Activated CD8-positive, alpha-beta T cell treated with anti-CD3 and anti-CD28 coated beads, Interleukin-2, amount 10 ng/mL, durations not matched to agents 7 days and 5 days (primary cell): ENCODE measurements at regions not wholly inside any gene's neighbourhood (a gene's known extent, or its start where the extent isn't known, plus 50 kb on each side); places are given as distances from the start of the nearest gene placed in this dataset.
"Not testable (repeated sequence)": the region's sequence is repeated elsewhere in the genome, so short reads cannot be mapped to it uniquely, and the experiment has no call there.

Experiments
- ATAC-seq: fragments of 150-1000 bp; cut with Tn5 transposase; one replicate; pipeline ENCODE4 v1.10.0; 2021; ENCODE audit warnings: moderate library complexity
- CTCF ChIA-PET: fragments of 350-600 bp; sonication (Branson Sonifier 250); formaldehyde crosslinking; loops from one replicate; lab custom pipeline; 2021; ENCODE audit warnings: antibody characterized with exemption; lab: Charles Lee
- POLR2A ChIA-PET: fragments of 350-600 bp; sonication (Branson Sonifier 250); formaldehyde crosslinking; loops from one replicate; lab custom pipeline; 2021; ENCODE audit warnings: antibody characterized with exemption; lab: Charles Lee
- DNase-seq: peaks from one replicate; pipeline ENCODE4 v3.0.0-alpha.2; 2020
- H3K27ac Mint-ChIP-seq: one replicate; pipeline ENCODE4 v1.8.0; 2021; ENCODE audit warnings: mild to moderate bottlenecking, mixed read lengths
- H3K27me3 Mint-ChIP-seq: one replicate; pipeline ENCODE4 v1.8.0; 2021; ENCODE audit warnings: low read depth, mixed read lengths
- H3K36me3 Mint-ChIP-seq: one replicate; pipeline ENCODE4 v1.8.0; 2021; ENCODE audit warnings: low read depth, mixed read lengths
- H3K4me1 Mint-ChIP-seq: one replicate; pipeline ENCODE4 v1.8.0; 2021; ENCODE audit warnings: low read depth, mixed read lengths
- H3K4me3 Mint-ChIP-seq: one replicate; pipeline ENCODE4 v1.8.0; 2021; ENCODE audit warnings: mild to moderate bottlenecking, mixed read lengths
- H3K9me3 Mint-ChIP-seq: one replicate; pipeline ENCODE4 v1.8.0; 2022; ENCODE audit warnings: mixed read lengths; ENCODE audit not compliant: insufficient read depth

DNA sequence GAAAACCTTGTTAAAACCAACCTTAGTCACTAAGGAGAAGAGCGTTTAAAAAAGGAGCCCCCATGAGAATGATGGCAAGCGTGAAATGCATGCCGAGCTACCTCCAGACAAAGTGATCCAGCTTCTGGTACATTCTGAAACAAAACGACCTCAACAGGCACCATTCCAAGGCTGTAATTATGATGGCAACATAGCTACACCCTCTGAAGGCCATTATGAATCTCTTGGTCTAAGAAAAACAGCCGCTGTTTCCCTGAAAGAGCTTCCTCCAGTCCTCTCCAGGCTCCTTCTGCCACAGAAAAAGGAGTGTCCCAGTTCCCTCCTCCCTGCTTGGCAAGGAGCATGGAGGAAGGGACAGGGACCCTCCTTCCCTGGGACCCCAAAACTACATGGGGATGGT lies 50.0 kb upstream of the ABLIM1 start:
- CTCF ChIA-PET: interaction anchor here (1.5 kb wide), 2 partner anchors 8 to 185 kb away, joined by 3 to 5 read pairs; no protein-coding TSS in a partner anchor
- POLR2A ChIA-PET: no interaction called here

DNA sequence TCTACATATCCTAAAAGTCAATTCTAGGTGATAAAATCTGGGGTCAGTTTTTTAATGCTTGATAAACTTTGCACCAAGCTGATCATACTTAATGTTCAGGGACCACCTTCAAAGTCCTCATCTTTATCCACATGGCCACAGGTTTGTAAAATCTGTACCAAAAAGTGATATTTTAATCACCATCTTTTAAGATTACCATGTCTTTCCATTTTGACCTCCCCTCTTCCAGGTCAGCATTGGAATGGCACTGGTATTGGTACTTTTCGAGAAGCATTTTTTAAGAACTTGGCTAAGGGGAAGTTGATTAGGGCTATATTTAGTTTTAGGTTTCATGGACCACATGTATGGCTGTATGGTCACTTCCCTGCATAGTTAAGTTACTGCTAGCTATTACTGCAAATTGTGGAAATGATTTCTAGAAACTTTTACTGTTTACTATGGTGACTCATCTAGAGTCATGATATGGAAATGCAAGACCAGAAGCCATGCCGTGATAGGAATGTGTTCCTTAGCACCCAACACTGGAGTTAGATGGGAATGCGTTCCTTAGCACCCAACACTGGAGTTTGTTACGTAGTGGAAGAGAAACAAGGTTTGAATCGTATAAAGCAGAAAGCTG lies 50.8 kb upstream of the ABLIM1 start:
- ChIA-PET POLR2A (no interaction called here), CTCF (interaction anchor here (1.5 kb wide), 2 partner anchors 9 to 186 kb away, joined by 3 to 5 read pairs; no protein-coding TSS in a partner anchor)

More for the DNA sequence above, 50.0 kb upstream of the ABLIM1 start:
- Mint-ChIP-seq H3K36me3 (no peaks in the 10 kb centered on the region), H3K4me1 (no peaks in the 10 kb centered on the region), H3K27me3 (peaks cover 21% of the 10 kb centered on the region), H3K4me3 (no peak overlapping the region), H3K9me3 (no peaks in the 10 kb centered on the region), H3K27ac (no peak overlapping the region)
- ATAC-seq (no peak), DNase-seq (no peak)

DNA sequence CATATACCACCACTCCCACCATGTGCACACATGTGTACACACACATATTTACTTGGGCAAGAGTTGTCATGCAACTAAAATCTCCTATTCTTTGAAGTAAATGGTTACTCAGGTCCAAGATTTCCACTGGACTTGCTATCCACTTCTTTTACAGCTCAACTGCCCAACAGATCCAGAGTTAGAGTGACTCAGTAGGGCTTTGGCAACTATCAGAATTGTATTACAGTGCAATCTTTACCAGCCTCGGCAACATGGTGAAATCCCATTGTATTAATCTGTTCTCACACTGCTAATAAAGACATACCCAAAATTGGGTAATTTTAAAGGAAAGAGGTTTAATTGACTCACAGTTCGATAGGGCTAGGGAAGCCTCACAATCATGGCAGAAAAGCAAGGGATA lies 51.9 kb upstream of the ABLIM1 start:
- no peak overlapping the region for H3K27ac Mint-ChIP-seq
- ATAC-seq: no peak
- H3K36me3 Mint-ChIP-seq: no peaks in the 10 kb centered on the region
- DNase-seq: no peak
- no peaks in the 10 kb centered on the region for H3K9me3 Mint-ChIP-seq
- H3K4me1 Mint-ChIP-seq: no peaks in the 10 kb centered on the region
- peaks cover 26% of the 10 kb centered on the region for H3K27me3 Mint-ChIP-seq
- ChIA-PET CTCF (interaction anchor here (0.9 kb wide), 1 partner anchor 15 kb away, joined by 3 read pairs; no protein-coding TSS in a partner anchor), POLR2A (no interaction called here)
- H3K4me3 Mint-ChIP-seq: no peak overlapping the region

More for the DNA sequence above, 50.8 kb upstream of the ABLIM1 start:
- DNase-seq: no peak
- ATAC-seq: no peak
- Mint-ChIP-seq H3K9me3 (no peaks in the 10 kb centered on the region), H3K4me3 (no peak overlapping the region), H3K27ac (no peak overlapping the region), H3K4me1 (no peaks in the 10 kb centered on the region), H3K27me3 (peaks cover 25% of the 10 kb centered on the region), H3K36me3 (no peaks in the 10 kb centered on the region)

DNA sequence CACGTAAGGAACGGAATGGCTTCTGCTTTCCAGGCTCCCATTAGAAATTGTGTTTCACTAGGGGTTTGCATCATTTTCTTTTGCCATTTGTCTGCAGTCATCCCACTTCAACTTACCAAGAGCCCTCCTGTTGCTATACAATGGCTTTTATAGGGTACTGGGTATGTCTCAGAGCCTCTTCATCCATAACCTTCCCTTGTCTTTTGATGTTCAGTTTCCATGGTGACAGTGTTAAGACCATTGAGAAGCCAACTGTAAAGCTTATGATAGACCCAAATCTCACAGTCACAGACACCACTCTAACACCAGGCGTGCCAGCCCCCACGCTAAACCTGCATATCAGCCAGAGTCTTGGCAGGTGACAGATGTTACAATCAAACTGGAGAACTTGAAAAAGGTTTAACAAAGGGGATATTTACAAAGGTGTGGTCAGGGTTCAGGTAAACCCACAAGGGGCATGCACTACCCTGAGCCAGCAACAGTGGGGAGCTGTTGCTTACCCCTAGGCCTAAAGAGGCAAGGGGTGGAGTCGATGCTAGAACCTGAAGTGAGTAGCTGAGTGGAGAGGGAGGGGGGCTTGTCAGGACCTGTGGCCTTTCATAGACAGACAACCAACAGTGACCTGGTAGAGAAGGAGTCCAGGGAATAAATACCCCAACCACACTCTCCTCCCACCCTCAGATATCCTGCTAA lies 53.2 kb upstream of the ABLIM1 start:
- Mint-ChIP-seq H3K27me3 (peaks cover 27% of the 10 kb centered on the region), H3K4me1 (no peaks in the 10 kb centered on the region), H3K36me3 (no peaks in the 10 kb centered on the region), H3K27ac (no peak overlapping the region), H3K4me3 (no peak overlapping the region), H3K9me3 (no peaks in the 10 kb centered on the region)
- POLR2A ChIA-PET: no interaction called here
- CTCF ChIA-PET: interaction anchor here (0.6 to 1.6 kb wide), 2 partner anchors 19 to 89 kb away, joined by 3 to 4 read pairs; no protein-coding TSS in a partner anchor
- DNase-seq (no peak), ATAC-seq (no peak)

DNA sequence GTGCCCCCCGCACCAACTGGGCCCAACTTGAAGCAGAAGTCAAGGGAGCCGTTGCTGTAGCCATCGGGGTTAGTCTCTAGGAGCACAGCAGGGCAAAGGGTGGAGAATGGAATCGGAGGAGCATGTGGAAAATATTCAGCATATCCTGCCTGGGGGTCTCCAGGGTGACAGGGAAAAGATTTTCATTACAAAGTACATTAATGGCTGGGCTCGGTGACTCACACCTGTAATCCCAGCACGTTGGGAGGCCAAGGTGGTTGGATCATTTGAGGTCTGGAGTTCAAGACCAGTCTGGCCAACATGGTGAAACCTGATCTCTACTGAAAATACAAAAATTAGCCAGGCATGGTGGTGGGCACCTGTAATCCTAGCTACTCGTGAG lies 53.8 kb upstream of the ABLIM1 start:
- ATAC-seq: no peak
- H3K27me3 Mint-ChIP-seq: peaks cover 28% of the 10 kb centered on the region
- H3K4me3 Mint-ChIP-seq: no peak overlapping the region
- ChIA-PET CTCF (interaction anchor here (1.6 kb wide), 1 partner anchor 19 kb away, joined by 3 read pairs; no protein-coding TSS in a partner anchor), POLR2A (no interaction called here)
- DNase-seq: no peak
- no peaks in the 10 kb centered on the region for H3K9me3 Mint-ChIP-seq
- H3K36me3 Mint-ChIP-seq: no peaks in the 10 kb centered on the region
- no peaks in the 10 kb centered on the region for H3K4me1 Mint-ChIP-seq
- no peak overlapping the region for H3K27ac Mint-ChIP-seq

DNA sequence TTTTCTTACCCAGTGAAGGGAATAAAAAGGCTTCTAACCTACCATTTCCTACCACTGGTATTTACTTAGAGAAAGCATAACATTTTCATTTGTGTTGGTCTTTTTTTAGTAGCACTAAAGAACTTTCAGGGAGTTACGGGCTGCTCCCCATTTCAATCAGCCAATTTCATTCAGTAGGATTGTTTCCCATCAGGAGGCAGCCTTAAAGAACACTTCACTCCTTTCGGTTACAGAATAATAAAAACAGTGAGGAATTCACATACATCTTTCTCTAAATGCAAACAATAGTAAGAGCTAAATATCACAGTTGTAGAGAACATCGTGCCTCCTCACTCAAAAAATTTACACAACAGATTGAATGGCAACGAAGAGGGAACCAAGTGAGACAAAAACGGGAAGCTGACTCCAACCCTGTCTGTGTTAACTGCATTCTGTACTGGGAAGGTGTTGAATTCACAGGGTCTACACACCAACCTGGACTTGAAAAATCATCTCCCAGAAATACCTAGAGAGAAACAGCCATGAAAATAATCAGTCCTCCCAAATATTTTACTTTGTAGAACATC lies 55.5 kb upstream of the ABLIM1 start:
- no peak for ATAC-seq
- H3K9me3 Mint-ChIP-seq: no peaks in the 10 kb centered on the region
- H3K36me3 Mint-ChIP-seq: no peaks in the 10 kb centered on the region
- H3K4me3 Mint-ChIP-seq: no peak overlapping the region
- H3K27ac Mint-ChIP-seq: no peak overlapping the region
- no peaks in the 10 kb centered on the region for H3K4me1 Mint-ChIP-seq
- H3K27me3 Mint-ChIP-seq: peaks cover 28% of the 10 kb centered on the region
- POLR2A ChIA-PET: no interaction called here
- CTCF ChIA-PET: interaction anchor here (1.2 to 1.5 kb wide), 3 partner anchors 10 to 410 kb away, joined by 3 to 6 read pairs (median 5); no protein-coding TSS in a partner anchor
- DNase-seq: no peak

DNA sequence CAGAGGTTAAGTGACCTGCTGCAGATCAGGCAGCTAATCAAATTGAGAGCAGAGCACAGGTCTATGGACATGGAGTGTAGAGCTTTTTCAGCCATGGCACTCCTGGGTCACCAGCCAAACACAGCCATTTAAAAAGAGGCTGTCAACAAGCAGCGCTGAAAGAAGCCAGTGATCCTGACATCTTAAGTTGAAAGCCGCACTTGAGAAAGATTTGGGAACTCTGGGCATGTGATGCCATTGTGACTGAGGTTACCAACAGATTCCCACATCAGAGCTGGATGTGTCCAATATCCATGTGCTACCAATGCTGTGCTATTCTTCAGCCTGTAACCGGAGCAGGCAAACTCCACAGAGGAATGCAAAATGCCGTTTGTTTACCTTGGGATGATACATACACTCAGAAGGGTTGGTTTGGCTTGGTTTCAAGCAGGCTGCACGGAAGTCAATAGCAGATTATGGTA lies 56.2 kb upstream of the ABLIM1 start:
- ChIA-PET CTCF (no interaction called here), POLR2A (no interaction called here)
- Mint-ChIP-seq H3K27ac (no peak overlapping the region), H3K36me3 (no peaks in the 10 kb centered on the region), H3K4me3 (no peak overlapping the region), H3K27me3 (peaks cover 28% of the 10 kb centered on the region), H3K4me1 (no peaks in the 10 kb centered on the region), H3K9me3 (no peaks in the 10 kb centered on the region)
- ATAC-seq: no peak
- no peak for DNase-seq

DNA sequence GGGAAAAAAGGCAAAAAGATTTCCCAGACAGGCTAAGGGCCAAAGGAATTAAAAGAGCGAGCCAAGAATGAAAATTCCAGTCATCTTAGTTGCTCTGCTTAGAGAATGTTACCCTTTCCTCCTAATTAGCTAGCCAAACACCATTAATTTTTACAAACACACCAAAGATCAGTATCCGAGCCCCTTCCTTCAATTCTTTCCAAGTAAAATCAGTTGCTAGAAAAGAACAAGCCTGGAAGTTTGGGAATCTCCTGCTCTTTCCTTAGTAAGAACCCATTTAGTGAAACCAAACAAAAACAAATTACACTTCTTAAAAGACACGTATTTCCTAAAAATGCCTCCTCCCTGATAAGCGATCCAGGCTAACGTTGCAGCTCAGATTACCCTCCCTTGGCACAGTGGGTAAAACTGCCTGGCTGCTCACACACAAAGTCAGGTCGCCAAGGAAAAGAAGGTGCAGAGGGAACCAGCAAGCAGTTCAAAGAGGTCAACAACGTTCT lies 57.1 kb upstream of the ABLIM1 start:
- POLR2A ChIA-PET: no interaction called here
- Mint-ChIP-seq H3K36me3 (no peaks in the 10 kb centered on the region), H3K4me1 (no peaks in the 10 kb centered on the region), H3K4me3 (no peak overlapping the region), H3K27ac (no peak overlapping the region), H3K27me3 (peaks cover 26% of the 10 kb centered on the region), H3K9me3 (no peaks in the 10 kb centered on the region)
- DNase-seq (no peak), ATAC-seq (no peak)
- CTCF ChIA-PET: no interaction called here

DNA sequence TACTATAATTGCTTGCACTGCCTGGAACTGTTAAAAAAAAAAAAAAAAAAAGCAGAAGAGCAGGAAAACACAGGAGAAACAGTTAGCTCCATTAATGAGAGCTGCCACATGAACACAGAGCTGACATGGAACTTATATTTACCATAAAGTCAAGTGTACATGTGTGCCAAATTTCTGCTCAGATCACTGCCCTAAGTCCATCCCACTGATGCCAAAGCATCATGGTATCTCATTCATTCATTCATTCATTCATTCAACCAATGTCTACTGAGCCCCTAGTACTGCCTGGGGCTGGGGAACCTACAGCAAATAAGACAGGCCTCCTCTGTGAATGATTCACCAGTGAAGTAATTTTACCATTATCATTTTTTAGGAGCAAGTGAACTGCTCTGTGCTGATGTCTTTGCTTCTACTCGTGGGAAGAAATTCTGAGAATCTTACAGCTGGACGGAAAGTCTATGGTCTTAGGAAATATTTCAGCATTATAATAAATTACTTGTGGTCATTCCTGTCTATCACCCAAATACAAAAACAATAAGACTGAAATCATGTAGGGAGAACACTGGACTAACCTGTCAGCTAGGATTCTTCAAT lies 58.8 kb upstream of the ABLIM1 start:
- ChIA-PET CTCF (no interaction called here), POLR2A (no interaction called here)
- no peak overlapping the region for H3K27ac Mint-ChIP-seq
- no peaks in the 10 kb centered on the region for H3K36me3 Mint-ChIP-seq
- H3K4me1 Mint-ChIP-seq: no peaks in the 10 kb centered on the region
- H3K4me3 Mint-ChIP-seq: no peak overlapping the region
- ATAC-seq (no peak), DNase-seq (no peak)
- H3K27me3 Mint-ChIP-seq: peaks cover 26% of the 10 kb centered on the region
- no peaks in the 10 kb centered on the region for H3K9me3 Mint-ChIP-seq

DNA sequence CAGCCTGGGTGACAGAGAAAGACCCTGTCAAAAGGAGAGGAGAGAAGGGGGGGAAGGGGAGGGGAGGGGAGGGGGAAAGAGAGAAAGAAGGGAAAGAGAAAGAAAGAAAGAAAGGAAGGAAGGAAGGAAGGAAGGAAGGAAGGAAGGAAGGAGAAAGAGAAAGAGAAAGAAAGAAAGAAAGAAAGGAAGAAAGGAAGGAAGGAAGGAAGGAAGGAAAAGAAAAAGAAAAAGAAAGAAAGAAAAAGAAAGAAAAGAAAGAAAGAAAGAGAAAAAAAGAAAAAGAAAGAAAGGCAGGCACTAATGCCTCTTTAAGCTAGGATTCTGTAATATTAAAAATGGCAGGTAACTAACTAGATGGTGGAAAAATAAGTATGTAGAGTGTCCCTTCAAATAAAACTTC lies 59.8 kb upstream of the ABLIM1 start:
- H3K4me3 Mint-ChIP-seq, H3K27ac Mint-ChIP-seq, DNase-seq, ATAC-seq, CTCF ChIA-PET, H3K36me3 Mint-ChIP-seq, POLR2A ChIA-PET, H3K4me1 Mint-ChIP-seq, H3K9me3 Mint-ChIP-seq: not testable (repeated sequence)
- peaks cover 24% of the 10 kb centered on the region for H3K27me3 Mint-ChIP-seq

DNA sequence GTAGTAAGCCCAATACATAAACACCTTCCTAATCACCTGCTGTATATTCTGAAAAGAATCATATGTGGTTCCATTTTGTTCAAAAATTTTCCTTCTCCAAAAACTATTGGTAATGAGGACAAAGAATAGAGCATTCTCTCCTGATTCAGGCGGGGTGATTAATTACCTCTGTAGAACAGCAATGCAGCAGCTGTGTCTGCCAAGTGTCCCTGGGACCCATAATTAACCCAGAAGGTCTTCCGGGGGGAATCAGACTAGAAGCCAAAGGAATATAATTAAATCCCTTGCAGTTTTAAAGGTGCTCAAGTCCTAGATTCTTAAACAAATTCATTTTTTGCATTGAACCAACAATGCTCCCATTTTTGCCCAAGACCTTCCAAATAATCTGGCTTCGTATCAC lies 60.3 kb upstream of the ABLIM1 start:
- no peak for ATAC-seq
- no peak overlapping the region for H3K27ac Mint-ChIP-seq
- no peak overlapping the region for H3K4me3 Mint-ChIP-seq
- H3K27me3 Mint-ChIP-seq: peaks cover 20% of the 10 kb centered on the region
- no peaks in the 10 kb centered on the region for H3K9me3 Mint-ChIP-seq
- no peak for DNase-seq
- no peaks in the 10 kb centered on the region for H3K4me1 Mint-ChIP-seq
- POLR2A ChIA-PET: no interaction called here
- CTCF ChIA-PET: no interaction called here
- H3K36me3 Mint-ChIP-seq: no peaks in the 10 kb centered on the region
